Ishikawa (cell line): ENCODE measurements at regions not wholly inside any gene's neighbourhood (a gene's known extent, or its start where the extent isn't known, plus 50 kb on each side); places are given as distances from the start of the nearest gene placed in this dataset.
A peak's percentile ranks its signal among the peaks of the same experiment; 100 is the strongest.

Experiments
- CEBPB ChIP-seq: IDR thresholded peaks from 2 replicates; pipeline ENCODE4 v1.6.1; 2012
- CREB1 ChIP-seq: IDR thresholded peaks from 2 replicates; pipeline ENCODE4 v1.6.1; 2012; ENCODE audit warnings: low read depth
- EGR1 ChIP-seq: IDR thresholded peaks from 2 replicates; pipeline ENCODE4 v1.6.1; 2012
- EP300 ChIP-seq: IDR thresholded peaks from 2 replicates; pipeline ENCODE4 v1.6.1; 2012; ENCODE audit warnings: borderline replicate concordance
- FOXM1 ChIP-seq: IDR thresholded peaks from 2 replicates; pipeline ENCODE4 v1.6.1; 2012; ENCODE audit warnings: low read depth, borderline replicate concordance
- NFIC ChIP-seq: IDR thresholded peaks from 2 replicates; pipeline ENCODE4 v1.6.1; 2012
- RAD21 ChIP-seq: IDR thresholded peaks from 2 replicates; pipeline ENCODE4 v1.6.1; 2012; ENCODE audit warnings: low read depth
- TAF1 ChIP-seq: IDR thresholded peaks from 2 replicates; pipeline ENCODE4 v1.6.1; 2012; ENCODE audit warnings: low read depth, mild to moderate bottlenecking
- TCF12 ChIP-seq: IDR thresholded peaks from 2 replicates; pipeline ENCODE4 v1.6.1; 2012; ENCODE audit warnings: low read depth
- TEAD4 ChIP-seq: IDR thresholded peaks from 2 replicates; pipeline ENCODE4 v1.6.1; 2012
- YY1 ChIP-seq: IDR thresholded peaks from 2 replicates; pipeline ENCODE4 v1.6.1; 2012; ENCODE audit warnings: low read depth
- ZBTB7A ChIP-seq: IDR thresholded peaks from 2 replicates; pipeline ENCODE4 v1.6.1; 2012; ENCODE audit warnings: low read depth
- TF ChIP-seq, protein P1 (sequence below): IDR thresholded peaks from 2 replicates; pipeline ENCODE4 v1.6.1; 2012; ENCODE audit warnings: low read depth, mild to moderate bottlenecking
- TF ChIP-seq, protein P2 (sequence below): IDR thresholded peaks from 2 replicates; pipeline ENCODE4 v1.6.1; 2012
- TF ChIP-seq, protein P3 (sequence below): IDR thresholded peaks from 2 replicates; pipeline ENCODE4 v1.6.1; 2012

DNA sequence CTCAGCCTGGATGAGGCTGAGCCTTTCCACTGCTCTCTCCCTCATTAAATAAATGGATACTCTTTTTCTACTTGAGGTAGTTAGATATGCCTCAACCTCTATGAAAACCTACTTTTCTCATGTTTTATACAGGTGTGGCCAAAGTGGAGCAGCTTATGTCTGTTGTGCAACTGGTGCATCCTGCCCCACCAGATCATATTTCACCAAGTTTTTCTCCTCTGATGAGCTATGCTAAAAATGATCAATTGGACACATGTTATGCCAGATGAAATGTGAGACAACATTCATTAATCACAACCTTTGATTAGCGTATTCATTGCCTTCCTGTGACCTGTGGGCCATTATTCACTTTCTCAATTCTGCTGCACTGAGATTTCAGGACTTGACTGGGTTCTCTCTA is 106.9 kb upstream of the NEDD9 start:
- no peak for TF ChIP-seq YY1
- TF ChIP-seq CREB1 = no peak
- TF ChIP-seq CEBPB = 0 out of 2 replicates have a peak, but pooled peaks have one; percentile 46

DNA sequence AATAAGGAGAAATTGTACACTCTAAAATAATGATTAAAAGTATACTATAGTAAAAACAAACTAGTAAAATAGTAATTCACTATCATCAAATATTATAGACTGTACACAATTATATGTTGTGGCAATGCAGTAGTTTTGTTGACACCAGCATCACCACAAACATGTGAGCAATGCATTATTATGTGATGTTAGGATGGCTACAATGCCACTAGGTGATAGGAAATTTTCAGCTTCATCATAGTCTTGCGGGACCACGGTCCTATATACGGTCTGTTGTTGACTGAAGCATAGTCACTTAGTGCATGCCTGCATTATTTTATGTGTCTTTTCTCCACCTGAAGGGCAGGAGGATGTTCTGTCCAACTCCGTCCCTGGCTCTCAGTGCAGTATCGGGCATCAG is 104.8 kb upstream of the NEDD9 start:
- TF ChIP-seq, protein P1, sequence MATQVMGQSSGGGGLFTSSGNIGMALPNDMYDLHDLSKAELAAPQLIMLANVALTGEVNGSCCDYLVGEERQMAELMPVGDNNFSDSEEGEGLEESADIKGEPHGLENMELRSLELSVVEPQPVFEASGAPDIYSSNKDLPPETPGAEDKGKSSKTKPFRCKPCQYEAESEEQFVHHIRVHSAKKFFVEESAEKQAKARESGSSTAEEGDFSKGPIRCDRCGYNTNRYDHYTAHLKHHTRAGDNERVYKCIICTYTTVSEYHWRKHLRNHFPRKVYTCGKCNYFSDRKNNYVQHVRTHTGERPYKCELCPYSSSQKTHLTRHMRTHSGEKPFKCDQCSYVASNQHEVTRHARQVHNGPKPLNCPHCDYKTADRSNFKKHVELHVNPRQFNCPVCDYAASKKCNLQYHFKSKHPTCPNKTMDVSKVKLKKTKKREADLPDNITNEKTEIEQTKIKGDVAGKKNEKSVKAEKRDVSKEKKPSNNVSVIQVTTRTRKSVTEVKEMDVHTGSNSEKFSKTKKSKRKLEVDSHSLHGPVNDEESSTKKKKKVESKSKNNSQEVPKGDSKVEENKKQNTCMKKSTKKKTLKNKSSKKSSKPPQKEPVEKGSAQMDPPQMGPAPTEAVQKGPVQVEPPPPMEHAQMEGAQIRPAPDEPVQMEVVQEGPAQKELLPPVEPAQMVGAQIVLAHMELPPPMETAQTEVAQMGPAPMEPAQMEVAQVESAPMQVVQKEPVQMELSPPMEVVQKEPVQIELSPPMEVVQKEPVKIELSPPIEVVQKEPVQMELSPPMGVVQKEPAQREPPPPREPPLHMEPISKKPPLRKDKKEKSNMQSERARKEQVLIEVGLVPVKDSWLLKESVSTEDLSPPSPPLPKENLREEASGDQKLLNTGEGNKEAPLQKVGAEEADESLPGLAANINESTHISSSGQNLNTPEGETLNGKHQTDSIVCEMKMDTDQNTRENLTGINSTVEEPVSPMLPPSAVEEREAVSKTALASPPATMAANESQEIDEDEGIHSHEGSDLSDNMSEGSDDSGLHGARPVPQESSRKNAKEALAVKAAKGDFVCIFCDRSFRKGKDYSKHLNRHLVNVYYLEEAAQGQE = no peak
- TF ChIP-seq NFIC (no peak), ZBTB7A (no peak), TEAD4 (no peak), FOXM1 (no peak), TCF12 (no peak), CREB1 (no peak), TAF1 (no peak), RAD21 (no peak), YY1 (no peak)
- TF ChIP-seq, protein P2, sequence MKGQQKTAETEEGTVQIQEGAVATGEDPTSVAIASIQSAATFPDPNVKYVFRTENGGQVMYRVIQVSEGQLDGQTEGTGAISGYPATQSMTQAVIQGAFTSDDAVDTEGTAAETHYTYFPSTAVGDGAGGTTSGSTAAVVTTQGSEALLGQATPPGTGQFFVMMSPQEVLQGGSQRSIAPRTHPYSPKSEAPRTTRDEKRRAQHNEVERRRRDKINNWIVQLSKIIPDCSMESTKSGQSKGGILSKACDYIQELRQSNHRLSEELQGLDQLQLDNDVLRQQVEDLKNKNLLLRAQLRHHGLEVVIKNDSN = no peak

DNA sequence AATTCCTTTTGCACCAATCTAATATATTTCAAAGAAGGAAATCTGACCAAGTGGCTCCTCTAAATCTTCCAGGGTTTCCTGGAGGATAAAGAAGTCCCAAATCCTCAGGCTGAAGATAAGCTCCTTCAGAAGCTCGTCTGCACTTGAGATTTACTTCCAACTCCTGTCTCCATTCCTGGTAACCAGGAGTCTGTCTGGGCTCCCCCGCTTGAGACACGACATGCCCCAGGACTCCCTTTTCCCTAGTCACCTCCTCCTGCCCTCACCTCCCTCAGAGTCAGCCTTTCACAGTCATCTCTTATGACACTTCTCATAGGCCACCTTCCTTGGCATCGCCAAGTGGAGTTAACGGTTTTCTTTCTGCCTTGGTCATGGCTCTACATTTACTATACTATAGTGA is 103.4 kb upstream of the NEDD9 start:
- TF ChIP-seq CEBPB (no peak), EP300 (no peak), YY1 (no peak), TCF12 (no peak), TAF1 (no peak), FOXM1 (no peak), CREB1 (no peak), ZBTB7A (no peak), EGR1 (no peak), TEAD4 (no peak), NFIC (no peak)
- TF ChIP-seq, protein P1 = no peak
- TF ChIP-seq, protein P3, sequence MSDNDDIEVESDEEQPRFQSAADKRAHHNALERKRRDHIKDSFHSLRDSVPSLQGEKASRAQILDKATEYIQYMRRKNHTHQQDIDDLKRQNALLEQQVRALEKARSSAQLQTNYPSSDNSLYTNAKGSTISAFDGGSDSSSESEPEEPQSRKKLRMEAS = no peak
- TF ChIP-seq, protein P2 = no peak

DNA sequence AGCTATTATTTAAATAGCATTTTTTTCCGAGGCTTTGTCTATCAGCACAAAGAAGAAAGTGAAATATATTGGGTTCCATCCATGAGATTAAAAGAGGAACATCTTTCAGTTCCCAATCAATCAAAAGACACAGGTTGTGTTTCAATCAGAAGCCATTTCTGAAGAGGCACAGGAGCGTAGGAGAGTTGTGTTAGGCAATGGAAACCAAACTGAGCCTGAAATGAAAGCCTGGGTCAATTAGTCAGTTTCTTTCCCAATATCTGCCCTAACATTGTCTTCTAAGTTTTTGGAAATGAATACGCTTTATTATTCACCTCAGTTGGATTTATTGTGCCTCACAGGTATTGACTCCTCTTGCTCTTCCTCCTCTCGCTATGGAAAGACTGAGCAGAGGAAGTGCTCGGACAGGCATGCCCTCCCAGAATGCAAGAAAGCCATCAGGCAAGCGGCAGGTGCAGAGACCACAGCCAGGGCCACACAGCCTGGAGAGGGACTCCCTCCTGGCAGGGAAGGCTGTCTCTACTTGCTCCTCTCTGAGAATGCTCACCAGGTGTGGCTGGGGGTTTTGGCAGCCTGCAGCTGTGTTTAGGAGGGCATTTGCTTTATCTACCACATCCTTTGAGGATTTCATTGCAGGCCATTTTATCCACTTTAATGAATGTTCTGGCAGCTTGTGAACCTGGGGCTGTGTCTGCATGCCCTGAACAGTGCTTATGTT is 100.8 kb upstream of the NEDD9 start:
- no peak for TF ChIP-seq TCF12
- no peak for TF ChIP-seq NFIC
- TF ChIP-seq, protein P1 = no peak
- no peak for TF ChIP-seq TAF1
- TF ChIP-seq CEBPB = no peak
- TF ChIP-seq, protein P2 = no peak
- no peak for TF ChIP-seq ZBTB7A
- TF ChIP-seq, protein P3 = no peak
- no peak for TF ChIP-seq EP300
- TF ChIP-seq TEAD4 = no peak

DNA sequence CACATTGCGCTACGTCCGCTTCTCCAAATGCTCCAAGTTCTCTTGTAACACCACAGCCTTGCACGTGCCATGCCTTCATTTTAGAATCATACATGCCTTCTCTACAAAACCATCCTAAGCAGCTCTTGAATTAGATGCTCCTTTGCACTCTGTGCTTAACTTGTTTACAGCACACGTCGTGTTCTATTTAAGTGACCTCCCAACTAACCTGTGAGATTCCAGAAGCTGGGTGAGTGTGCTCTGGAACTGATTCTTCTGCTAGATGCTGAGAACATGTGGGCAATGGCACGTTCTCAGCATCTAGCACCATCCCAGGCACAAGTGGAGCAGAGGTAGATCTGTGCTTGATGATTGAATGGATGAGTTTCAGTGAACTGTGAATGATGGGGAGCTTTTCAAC is 100.0 kb upstream of the NEDD9 start:
- TF ChIP-seq RAD21 (no peak), CEBPB (no peak), EGR1 (no peak), TCF12 (no peak), ZBTB7A (no peak), CREB1 (no peak), FOXM1 (no peak)
- TF ChIP-seq, protein P1 = no peak
- TF ChIP-seq, protein P3 = no peak
